GM12878 (cell line): ENCODE measurements at regions not wholly inside any gene's neighbourhood (a gene's known extent, or its start where the extent isn't known, plus 50 kb on each side); places are given as distances from the start of the nearest gene placed in this dataset.
"Not testable (repeated sequence)": the region's sequence is repeated elsewhere in the genome, so short reads cannot be mapped to it uniquely, and the experiment has no call there.

Source experiments
- EP300 ChIP-seq, 2 experiments: fragments of 150-350 bp in 1 of 2; IDR thresholded peaks; 2 replicates each; pipeline ENCODE4 v1.6.1; 2011 to 2012; ENCODE audit warnings: low read depth in 2 of 2, low read length in 2 of 2, borderline replicate concordance in 1 of 2, improper control_type of control experiment in 1 of 2, inconsistent platforms in 1 of 2; ENCODE audit not compliant: control insufficient read depth in 1 of 2
- EZH2 ChIP-seq: IDR thresholded peaks from 2 replicates; pipeline ENCODE4 v1.6.1; 2012; ENCODE audit warnings: low read depth, mild to moderate bottlenecking, control low read depth, inconsistent platforms, low read length, borderline replicate concordance; ENCODE audit not compliant: control insufficient read depth
- POLR2A ChIP-seq: IDR thresholded peaks from 2 replicates; pipeline ENCODE4 v1.6.1; 2011; ENCODE audit warnings: low read depth, mild to moderate bottlenecking, low read length
- TAF1 ChIP-seq: IDR thresholded peaks from 2 replicates; pipeline ENCODE4 v1.6.1; 2011; ENCODE audit warnings: mild to moderate bottlenecking, low read depth, low read length, borderline replicate concordance
- ZZZ3 ChIP-seq: IDR thresholded peaks from 2 replicates; pipeline ENCODE4 v1.6.1; 2011; ENCODE audit warnings: low read depth; ENCODE audit not compliant: control insufficient read depth, insufficient read length

GRCh38 chr21:5090132-5091079 lies 5431.0 kb upstream of the TPTE start:
- TF ChIP-seq EZH2; ZZZ3; POLR2A; TAF1; EP300 (IDR thresholded peaks at IDR 0.05; ENCODE audit: borderline replicate concordance in 1 of 2, control insufficient read depth in 1 of 2, low read depth in 2 of 2, low read length in 2 of 2): not testable (repeated sequence)
